ENCODE measurements at regions not wholly inside any gene's neighbourhood (a gene's known extent, or its start where the extent isn't known, plus 50 kb on each side); places are given as distances from the start of the nearest gene placed in this dataset.
A peak's percentile ranks its signal among the peaks of the same experiment; 100 is the strongest.
"Not testable (repeated sequence)": the region's sequence is repeated elsewhere in the genome, so short reads cannot be mapped to it uniquely, and the experiment has no call there.

- H3K27ac ChIP-seq (ENCODE audit: low read depth, low read length); H3K79me2 ChIP-seq (ENCODE audit: insufficient read depth, low read length); H3K36me3 Mint-ChIP-seq (ENCODE audit: low read depth, unreplicated experiment); H3K4me1 Mint-ChIP-seq (ENCODE audit: low read depth, unreplicated experiment); H4K20me1 ChIP-seq (ENCODE audit: insufficient read depth, low read length); H3K27me3 Mint-ChIP-seq (ENCODE audit: low read depth, unreplicated experiment); H3K9me3 ChIP-seq (ENCODE audit: insufficient read depth, low read depth, low read length); H3K27me3 ChIP-seq (ENCODE audit: insufficient read depth, low read length); H3K27ac Mint-ChIP-seq (ENCODE audit: unreplicated experiment); H3K4me1 ChIP-seq (ENCODE audit: insufficient read depth, low read length); H3K36me3 ChIP-seq (ENCODE audit: insufficient read depth, low read length); H3K9me3 Mint-ChIP-seq (ENCODE audit: unreplicated experiment); FAIRE-seq; DNase-seq (ENCODE audit: low read depth): not testable (repeated sequence)
- Histone ChIP-seq H3K4me2 (ENCODE audit: low read length) (peak overlapping the region; percentile 81), H2AFZ (ENCODE audit: low read depth, low read length) (peak overlapping the region; percentile 37), H3K4me3 (ENCODE audit: insufficient read depth, low read depth, low read length) (peak overlapping the region; percentile 43), H3K9ac (ENCODE audit: low read length) (peak overlapping the region; percentile 65)
- peak overlapping the region; percentile 94 for H3K4me3 Mint-ChIP-seq (ENCODE audit: unreplicated experiment)
These were observed 108.2 kb downstream of the SPATA31A1 start for GRCh38 chr9:39463696-39464095.

- H3K27ac Mint-ChIP-seq (ENCODE audit: unreplicated experiment): peak overlapping the region; percentile 1
- not testable (repeated sequence) for H3K27me3 ChIP-seq (ENCODE audit: insufficient read depth, low read length); H3K36me3 ChIP-seq (ENCODE audit: insufficient read depth, low read length); H3K9me3 Mint-ChIP-seq (ENCODE audit: unreplicated experiment); H3K36me3 Mint-ChIP-seq (ENCODE audit: low read depth, unreplicated experiment); H3K4me1 ChIP-seq (ENCODE audit: insufficient read depth, low read length); H3K4me1 Mint-ChIP-seq (ENCODE audit: low read depth, unreplicated experiment); H3K79me2 ChIP-seq (ENCODE audit: insufficient read depth, low read length); H3K27ac ChIP-seq (ENCODE audit: low read depth, low read length); FAIRE-seq; H4K20me1 ChIP-seq (ENCODE audit: insufficient read depth, low read length); H3K27me3 Mint-ChIP-seq (ENCODE audit: low read depth, unreplicated experiment); H3K9me3 ChIP-seq (ENCODE audit: insufficient read depth, low read depth, low read length)
- H3K4me3 Mint-ChIP-seq (ENCODE audit: unreplicated experiment): peak overlapping the region; percentile 94
- H2AFZ ChIP-seq (ENCODE audit: low read depth, low read length): peak overlapping the region; percentile 69
- DNase-seq (ENCODE audit: low read depth): peak; percentile 78
- peak overlapping the region; percentile 81 for H3K4me2 ChIP-seq (ENCODE audit: low read length)
- H3K9ac ChIP-seq (ENCODE audit: low read length): peak overlapping the region; percentile 65
- H3K4me3 ChIP-seq (ENCODE audit: insufficient read depth, low read depth, low read length): peak overlapping the region; percentile 43
These were observed 108.8 kb downstream of the SPATA31A1 start for GRCh38 chr9:39464122-39464777.

DNA sequence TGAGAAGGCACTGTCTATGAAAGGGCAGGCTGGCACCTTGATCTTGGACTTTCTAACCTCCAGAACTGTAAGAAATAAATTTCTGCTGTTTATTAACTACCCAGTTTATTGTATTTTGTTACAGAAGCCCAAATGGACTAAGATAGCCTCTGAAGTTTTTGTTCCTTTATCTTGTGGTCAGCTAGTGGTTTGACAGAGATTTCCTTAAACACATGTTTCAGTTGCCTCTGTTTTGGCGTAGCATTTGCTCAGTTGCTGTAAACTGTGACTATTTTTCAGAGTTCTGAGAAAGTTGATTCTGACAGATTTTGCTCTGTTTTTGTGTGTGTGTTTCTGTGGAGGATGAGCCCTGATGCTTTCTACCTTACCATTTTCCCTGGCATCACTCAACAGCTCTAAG lies 119.0 kb downstream of the SPATA31A1 start:
- not testable (repeated sequence) for H3K4me1 ChIP-seq (ENCODE audit: insufficient read depth, low read length); H3K36me3 Mint-ChIP-seq (ENCODE audit: low read depth, unreplicated experiment); H3K4me3 Mint-ChIP-seq (ENCODE audit: unreplicated experiment); DNase-seq (ENCODE audit: low read depth); H3K27ac Mint-ChIP-seq (ENCODE audit: unreplicated experiment); H3K9me3 ChIP-seq (ENCODE audit: insufficient read depth, low read depth, low read length); H3K27me3 ChIP-seq (ENCODE audit: insufficient read depth, low read length); H3K4me2 ChIP-seq (ENCODE audit: low read length); H3K4me1 Mint-ChIP-seq (ENCODE audit: low read depth, unreplicated experiment); H3K36me3 ChIP-seq (ENCODE audit: insufficient read depth, low read length); H3K79me2 ChIP-seq (ENCODE audit: insufficient read depth, low read length); H2AFZ ChIP-seq (ENCODE audit: low read depth, low read length); H3K9ac ChIP-seq (ENCODE audit: low read length); FAIRE-seq; H3K4me3 ChIP-seq (ENCODE audit: insufficient read depth, low read depth, low read length); H4K20me1 ChIP-seq (ENCODE audit: insufficient read depth, low read length); H3K9me3 Mint-ChIP-seq (ENCODE audit: unreplicated experiment); H3K27ac ChIP-seq (ENCODE audit: low read depth, low read length); H3K27me3 Mint-ChIP-seq (ENCODE audit: low read depth, unreplicated experiment)

GRCh38 chr9:39483073-39483472 lies 127.6 kb downstream of the SPATA31A1 start:
- H3K79me2 ChIP-seq (ENCODE audit: insufficient read depth, low read length); H3K27me3 ChIP-seq (ENCODE audit: insufficient read depth, low read length); H4K20me1 ChIP-seq (ENCODE audit: insufficient read depth, low read length); H3K27ac Mint-ChIP-seq (ENCODE audit: unreplicated experiment); H3K9me3 Mint-ChIP-seq (ENCODE audit: unreplicated experiment); H3K27me3 Mint-ChIP-seq (ENCODE audit: low read depth, unreplicated experiment); H3K27ac ChIP-seq (ENCODE audit: low read depth, low read length); H3K4me2 ChIP-seq (ENCODE audit: low read length); H3K4me3 ChIP-seq (ENCODE audit: insufficient read depth, low read depth, low read length); H3K9ac ChIP-seq (ENCODE audit: low read length); H3K36me3 Mint-ChIP-seq (ENCODE audit: low read depth, unreplicated experiment); H3K36me3 ChIP-seq (ENCODE audit: insufficient read depth, low read length); H3K4me1 ChIP-seq (ENCODE audit: insufficient read depth, low read length); H3K9me3 ChIP-seq (ENCODE audit: insufficient read depth, low read depth, low read length); H2AFZ ChIP-seq (ENCODE audit: low read depth, low read length); DNase-seq (ENCODE audit: low read depth); FAIRE-seq; H3K4me3 Mint-ChIP-seq (ENCODE audit: unreplicated experiment); H3K4me1 Mint-ChIP-seq (ENCODE audit: low read depth, unreplicated experiment): not testable (repeated sequence)

DNA sequence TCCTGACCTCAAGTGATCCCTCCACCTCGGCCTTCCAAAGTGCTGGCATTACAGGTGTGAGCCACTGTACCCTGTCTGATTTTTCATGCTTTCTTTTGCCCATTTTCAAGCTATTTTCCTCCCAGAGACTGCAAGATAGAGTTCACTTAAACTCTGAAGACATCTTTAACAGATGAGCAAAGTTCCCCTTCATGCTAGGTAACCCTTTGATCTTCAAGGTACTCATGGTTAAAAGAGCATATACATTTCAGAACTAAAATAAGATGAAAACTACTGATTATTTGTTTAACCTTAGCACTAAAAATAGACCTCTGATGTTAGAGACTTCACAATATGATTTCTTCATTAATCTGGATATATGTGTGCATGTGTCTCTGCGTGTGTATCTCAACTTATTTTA lies 128.4 kb downstream of the SPATA31A1 start:
- not testable (repeated sequence) for DNase-seq (ENCODE audit: low read depth); FAIRE-seq; H3K4me3 Mint-ChIP-seq (ENCODE audit: unreplicated experiment); H3K4me1 Mint-ChIP-seq (ENCODE audit: low read depth, unreplicated experiment); H3K27ac ChIP-seq (ENCODE audit: low read depth, low read length); H3K79me2 ChIP-seq (ENCODE audit: insufficient read depth, low read length); H3K4me2 ChIP-seq (ENCODE audit: low read length); H3K9ac ChIP-seq (ENCODE audit: low read length); H3K4me3 ChIP-seq (ENCODE audit: insufficient read depth, low read depth, low read length); H3K4me1 ChIP-seq (ENCODE audit: insufficient read depth, low read length); H3K36me3 Mint-ChIP-seq (ENCODE audit: low read depth, unreplicated experiment); H3K27me3 ChIP-seq (ENCODE audit: insufficient read depth, low read length); H2AFZ ChIP-seq (ENCODE audit: low read depth, low read length); H4K20me1 ChIP-seq (ENCODE audit: insufficient read depth, low read length); H3K9me3 Mint-ChIP-seq (ENCODE audit: unreplicated experiment); H3K27ac Mint-ChIP-seq (ENCODE audit: unreplicated experiment); H3K9me3 ChIP-seq (ENCODE audit: insufficient read depth, low read depth, low read length); H3K27me3 Mint-ChIP-seq (ENCODE audit: low read depth, unreplicated experiment); H3K36me3 ChIP-seq (ENCODE audit: insufficient read depth, low read length)

GRCh38 chr9:39484292-39484691 lies 128.8 kb downstream of the SPATA31A1 start:
- H3K9ac ChIP-seq (ENCODE audit: low read length); H3K4me1 Mint-ChIP-seq (ENCODE audit: low read depth, unreplicated experiment); H3K9me3 Mint-ChIP-seq (ENCODE audit: unreplicated experiment); FAIRE-seq; DNase-seq (ENCODE audit: low read depth); H3K36me3 ChIP-seq (ENCODE audit: insufficient read depth, low read length); H3K27ac ChIP-seq (ENCODE audit: low read depth, low read length); H3K4me3 ChIP-seq (ENCODE audit: insufficient read depth, low read depth, low read length); H3K4me2 ChIP-seq (ENCODE audit: low read length); H4K20me1 ChIP-seq (ENCODE audit: insufficient read depth, low read length); H3K4me3 Mint-ChIP-seq (ENCODE audit: unreplicated experiment); H2AFZ ChIP-seq (ENCODE audit: low read depth, low read length); H3K27ac Mint-ChIP-seq (ENCODE audit: unreplicated experiment); H3K36me3 Mint-ChIP-seq (ENCODE audit: low read depth, unreplicated experiment); H3K27me3 Mint-ChIP-seq (ENCODE audit: low read depth, unreplicated experiment); H3K27me3 ChIP-seq (ENCODE audit: insufficient read depth, low read length); H3K9me3 ChIP-seq (ENCODE audit: insufficient read depth, low read depth, low read length); H3K79me2 ChIP-seq (ENCODE audit: insufficient read depth, low read length); H3K4me1 ChIP-seq (ENCODE audit: insufficient read depth, low read length): not testable (repeated sequence)

Measured in astrocyte (in vitro differentiated cells and primary cell).